HL-60/S4 treated with phorbol 12-myristate 13-acetate at 8.2 ng/mL for 4 days and 3 days (cell line): ENCODE measurements at regions not wholly inside any gene's neighbourhood (a gene's known extent, or its start where the extent isn't known, plus 50 kb on each side); places are given as distances from the start of the nearest gene placed in this dataset.

Experiments
- in situ Hi-C: fragments of 300-500 bp; cut with MboI; formaldehyde crosslinking; loops from 2 replicates; pipeline ENCODE4 v1.15.0; 2022; ENCODE audit warnings: low sequenced_read_pairs

GRCh38 chr12:93167841-93168492 lies 209.8 kb upstream of the NUDT4 start:
- in situ Hi-C loops: no loop called here

- in situ Hi-C loops: no loop called here
These were observed 209.0 kb upstream of the NUDT4 start for GRCh38 chr12:93168751-93169150.

GRCh38 chr12:93169536-93169935 lies 208.2 kb upstream of the NUDT4 start:
- in situ Hi-C loops: no loop called here

- in situ Hi-C loops: no loop called here
These were observed 206.8 kb upstream of the NUDT4 start for GRCh38 chr12:93170928-93171327.

GRCh38 chr12:93173178-93173957 lies 204.4 kb upstream of the NUDT4 start:
- in situ Hi-C loops: no loop called here

GRCh38 chr12:93174048-93174447 lies 203.7 kb upstream of the NUDT4 start:
- in situ Hi-C loops: no loop called here

GRCh38 chr12:93174473-93174872 lies 203.3 kb upstream of the NUDT4 start:
- in situ Hi-C loops: no loop called here

GRCh38 chr12:93176165-93176564 lies 201.6 kb upstream of the NUDT4 start:
- in situ Hi-C loops: no loop called here

- in situ Hi-C loops: no loop called here
These were observed 201.1 kb upstream of the NUDT4 start for GRCh38 chr12:93176610-93177126.

- in situ Hi-C loops: no loop called here
These were observed 200.2 kb upstream of the NUDT4 start for GRCh38 chr12:93177208-93178153.

GRCh38 chr12:93178154-93178878 lies 199.4 kb upstream of the NUDT4 start:
- in situ Hi-C loops: no loop called here

- in situ Hi-C loops: no loop called here
These were observed 197.9 kb upstream of the NUDT4 start for GRCh38 chr12:93179792-93180191.

GRCh38 chr12:93180566-93180965 lies 197.2 kb upstream of the NUDT4 start:
- in situ Hi-C loops: no loop called here

GRCh38 chr12:93181409-93181965 lies 196.2 kb upstream of the NUDT4 start:
- in situ Hi-C loops: no loop called here

- in situ Hi-C loops: no loop called here
These were observed 193.6 kb upstream of the NUDT4 start for GRCh38 chr12:93183940-93184671.

- in situ Hi-C loops: no loop called here
These were observed 192.9 kb upstream of the NUDT4 start for GRCh38 chr12:93184672-93185368.

- in situ Hi-C loops: no loop called here
These were observed 192.4 kb upstream of the NUDT4 start for GRCh38 chr12:93185369-93185741.

- in situ Hi-C loops: no loop called here
These were observed 191.6 kb upstream of the NUDT4 start for GRCh38 chr12:93186131-93186530.

- in situ Hi-C loops: no loop called here
These were observed 191.1 kb upstream of the NUDT4 start for GRCh38 chr12:93186621-93187020.
